PC-3 (cell line): ENCODE measurements at regions not wholly inside any gene's neighbourhood (a gene's known extent, or its start where the extent isn't known, plus 50 kb on each side); places are given as distances from the start of the nearest gene placed in this dataset.

Experiments
- ATAC-seq: fragments of 200-7000 bp; cut with Tn5 transposase; 2 replicates; pipeline ENCODE4 v1.9.1; 2020; ENCODE audit warnings: mild to moderate bottlenecking, moderate library complexity
- BruUV-seq: library from RNA; stranded (reverse); fragments of 400-500 nt; replicated peaks from 2 replicates; lab custom pipeline; 2021; lab: Mats Ljungman, UMichigan
- CTCF ChIA-PET: fragments of 300-600 bp; sonication (Branson Sonifier 250); formaldehyde crosslinking; loops from one replicate; lab custom pipeline; 2022; ENCODE audit warnings: antibody characterized with exemption; lab: Charles Lee
- POLR2A ChIA-PET: fragments of 300-600 bp; sonication (Branson Sonifier 250); formaldehyde crosslinking; loops from one replicate; lab custom pipeline; 2022; ENCODE audit warnings: antibody characterized with exemption; ENCODE audit not compliant: unreplicated experiment; lab: Charles Lee
- DNase-seq: peaks from one replicate; pipeline ENCODE4 v3.0.0-alpha.2; 2015
- H2AFZ ChIP-seq: fragments of 300-600 bp; sonication (generic); 2 replicates; pipeline ENCODE4 v1.6.0; 2016; ENCODE audit warnings: antibody characterized with exemption, low read length
- H3F3A ChIP-seq: fragments of 300-600 bp; sonication (generic); one replicate; pipeline ENCODE4 v1.6.0; 2017; ENCODE audit warnings: antibody characterized with exemption, low read length, control low read depth, mild to moderate bottlenecking; ENCODE audit not compliant: unreplicated experiment
- H3K27ac ChIP-seq: fragments of 300-600 bp; sonication (generic); 2 replicates; pipeline ENCODE4 v1.5.1; 2016; ENCODE audit warnings: mild to moderate bottlenecking, low read length
- H3K27me3 ChIP-seq: fragments of 300-600 bp; sonication (generic); 2 replicates; pipeline ENCODE4 v1.6.1; 2016; ENCODE audit warnings: low read length, mixed read lengths
- H3K36me3 ChIP-seq: fragments of 300-600 bp; sonication (generic); 2 replicates; pipeline ENCODE4 v1.6.1; 2016; ENCODE audit warnings: low read depth, mixed run types, low read length, mixed read lengths
- H3K4me1 ChIP-seq: fragments of 300-600 bp; sonication (generic); 2 replicates; pipeline ENCODE4 v1.5.1; 2016; ENCODE audit warnings: low read length; ENCODE audit not compliant: insufficient read depth
- H3K4me2 ChIP-seq: fragments of 300-600 bp; sonication (generic); 2 replicates; pipeline ENCODE4 v1.6.0; 2016; ENCODE audit warnings: low read length
- H3K4me3 ChIP-seq: fragments of 300-600 bp; sonication (generic); 2 replicates; pipeline ENCODE4 v1.5.1; 2016; ENCODE audit warnings: mild to moderate bottlenecking, low read length, mixed read lengths
- H3K79me2 ChIP-seq: fragments of 300-600 bp; sonication (generic); 2 replicates; pipeline ENCODE4 v1.6.1; 2017; ENCODE audit warnings: low read length, mixed read lengths
- H3K9ac ChIP-seq: fragments of 300-600 bp; sonication (generic); 2 replicates; pipeline ENCODE4 v1.6.0; 2016; ENCODE audit warnings: mild to moderate bottlenecking, low read length
- H3K9me2 ChIP-seq: fragments of 300-600 bp; sonication (generic); replicated peaks from 2 replicates; pipeline ENCODE4 v1.6.1; 2016; ENCODE audit warnings: mixed run types, low read length, mixed read lengths
- H3K9me3 ChIP-seq: fragments of 300-600 bp; sonication (generic); 2 replicates; pipeline ENCODE4 v1.6.1; 2016; ENCODE audit warnings: low read length, mixed read lengths
- H4K20me1 ChIP-seq: fragments of 300-600 bp; sonication (generic); 2 replicates; pipeline ENCODE4 v1.6.1; 2016; ENCODE audit warnings: low read length, mixed read lengths
- EZH2 ChIP-seq: fragments of 300-600 bp; sonication (generic); IDR thresholded peaks from one replicate; pipeline ENCODE4 v1.6.1; 2017; ENCODE audit warnings: antibody characterized with exemption, mild to moderate bottlenecking, low read length; ENCODE audit not compliant: unreplicated experiment
- EZH2phosphoT487 ChIP-seq: fragments of 300-600 bp; sonication (generic); IDR thresholded peaks from 2 replicates; pipeline ENCODE4 v1.6.1; 2018; ENCODE audit warnings: mild to moderate bottlenecking, antibody characterized with exemption, low read length, borderline replicate concordance
- intact Hi-C: fragments of 100-400 bp; cut with micrococcal nuclease; formaldehyde crosslinking; loops from 2 replicates; pipeline ENCODE4 v1.9.0; 2023
- TF ChIP-seq, protein P1 (sequence below): fragments of 300-600 bp; sonication (generic); conservative IDR thresholded peaks from 2 replicates; pipeline ENCODE4 v1.5.1; 2017; ENCODE audit warnings: antibody characterized with exemption, low read depth, mild to moderate bottlenecking, low read length

DNA sequence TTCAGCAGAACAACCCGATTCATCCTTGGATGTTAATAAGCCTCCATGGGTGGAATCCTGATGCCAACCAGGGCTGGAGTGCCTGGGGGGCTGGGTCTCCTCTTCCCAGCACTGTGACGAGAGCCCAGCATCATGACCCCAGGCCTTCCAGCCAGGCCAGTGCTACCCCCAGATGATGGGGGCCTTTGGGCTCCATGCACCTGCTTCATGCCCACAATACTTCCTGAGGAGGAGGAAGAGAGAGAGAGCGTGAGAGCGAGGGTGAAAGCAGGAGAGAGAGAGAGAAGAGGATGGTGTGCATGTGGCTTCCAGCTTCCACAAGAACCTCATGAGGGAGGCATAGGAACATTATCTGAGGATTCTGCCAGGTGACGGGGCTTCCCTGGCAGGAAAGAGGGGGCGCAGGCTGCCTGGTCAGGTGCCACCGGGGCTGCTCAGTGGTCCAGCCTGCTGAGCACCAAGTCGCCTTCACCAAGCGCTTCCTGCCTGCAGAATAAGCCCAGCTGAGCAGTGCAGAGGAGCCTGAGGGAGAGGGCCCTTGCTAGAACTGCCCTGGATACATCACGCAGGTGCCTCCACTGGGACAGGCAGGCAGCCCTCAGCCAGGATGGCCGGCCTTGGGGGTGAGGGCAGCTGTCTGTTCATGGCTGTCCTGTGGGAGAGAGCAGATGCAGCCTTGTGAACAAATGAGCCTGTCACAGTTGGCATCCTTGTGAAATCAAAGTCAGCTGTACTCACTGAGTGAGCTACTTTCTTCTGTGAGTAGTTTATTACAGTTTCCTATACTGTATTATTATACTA lies 243.3 kb upstream of the B3GAT1 start:
- peaks cover 19% of the 10 kb centered on the region for H3K9me3 ChIP-seq
- no TSS peak for BruUV-seq
- no peak overlapping the region for H2AFZ ChIP-seq
- DNase-seq (no peak), ATAC-seq (no peak)
- TF ChIP-seq EZH2phosphoT487 = no peak
- TF ChIP-seq, protein P1, sequence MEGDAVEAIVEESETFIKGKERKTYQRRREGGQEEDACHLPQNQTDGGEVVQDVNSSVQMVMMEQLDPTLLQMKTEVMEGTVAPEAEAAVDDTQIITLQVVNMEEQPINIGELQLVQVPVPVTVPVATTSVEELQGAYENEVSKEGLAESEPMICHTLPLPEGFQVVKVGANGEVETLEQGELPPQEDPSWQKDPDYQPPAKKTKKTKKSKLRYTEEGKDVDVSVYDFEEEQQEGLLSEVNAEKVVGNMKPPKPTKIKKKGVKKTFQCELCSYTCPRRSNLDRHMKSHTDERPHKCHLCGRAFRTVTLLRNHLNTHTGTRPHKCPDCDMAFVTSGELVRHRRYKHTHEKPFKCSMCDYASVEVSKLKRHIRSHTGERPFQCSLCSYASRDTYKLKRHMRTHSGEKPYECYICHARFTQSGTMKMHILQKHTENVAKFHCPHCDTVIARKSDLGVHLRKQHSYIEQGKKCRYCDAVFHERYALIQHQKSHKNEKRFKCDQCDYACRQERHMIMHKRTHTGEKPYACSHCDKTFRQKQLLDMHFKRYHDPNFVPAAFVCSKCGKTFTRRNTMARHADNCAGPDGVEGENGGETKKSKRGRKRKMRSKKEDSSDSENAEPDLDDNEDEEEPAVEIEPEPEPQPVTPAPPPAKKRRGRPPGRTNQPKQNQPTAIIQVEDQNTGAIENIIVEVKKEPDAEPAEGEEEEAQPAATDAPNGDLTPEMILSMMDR = no peak
- no peak for TF ChIP-seq EZH2
- H3K4me3 ChIP-seq = no peak overlapping the region
- H3K9me2 ChIP-seq = no peaks in the 10 kb centered on the region
- intact Hi-C loops = no loop called here
- H3K4me1 ChIP-seq = no peaks in the 10 kb centered on the region
- no peaks in the 10 kb centered on the region for H3K36me3 ChIP-seq
- no peak overlapping the region for H3K4me2 ChIP-seq
- H3K79me2 ChIP-seq = no peaks in the 10 kb centered on the region
- no peaks in the 10 kb centered on the region for H4K20me1 ChIP-seq
- H3K27me3 ChIP-seq = no peaks in the 10 kb centered on the region
- H3F3A ChIP-seq = no peaks in the 10 kb centered on the region
- ChIA-PET CTCF (no interaction called here), POLR2A (no interaction called here)
- no peak overlapping the region for H3K9ac ChIP-seq
- no peak overlapping the region for H3K27ac ChIP-seq

DNA sequence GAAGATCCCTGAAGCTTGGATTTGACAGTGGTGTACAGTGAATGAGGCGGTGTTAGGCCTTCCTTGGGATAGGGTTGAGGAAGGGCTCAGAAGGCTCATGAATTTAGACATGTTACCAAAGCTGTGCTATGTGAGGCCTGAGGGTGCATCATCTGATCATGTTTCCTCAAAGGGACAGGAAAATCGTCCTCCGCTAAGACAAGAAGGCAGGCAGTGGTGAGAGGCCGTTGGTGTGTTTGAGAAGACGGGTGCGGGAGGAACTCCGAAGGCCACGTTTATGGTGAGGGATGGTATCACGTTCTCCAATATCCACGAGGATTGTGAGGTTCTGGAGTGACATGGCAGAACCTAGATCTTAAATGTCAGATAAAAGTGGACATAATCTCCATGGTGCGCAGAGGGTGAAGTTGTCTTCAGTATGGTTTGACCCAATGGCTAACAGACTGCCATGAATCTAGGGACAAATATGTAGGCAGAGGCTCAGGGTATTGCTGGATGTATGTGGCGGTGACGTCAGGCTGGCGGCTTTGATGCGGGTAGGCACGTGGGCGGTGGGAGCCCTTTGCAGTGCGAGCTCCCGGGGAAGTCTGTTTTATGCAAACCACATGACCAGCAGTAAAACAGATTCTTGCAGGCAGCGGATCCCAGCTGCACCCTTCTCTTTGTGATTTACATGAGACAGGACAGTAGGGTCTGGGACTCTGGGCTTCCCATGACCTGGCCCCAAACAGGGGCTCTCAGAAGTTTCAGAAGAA lies 242.3 kb upstream of the B3GAT1 start:
- intact Hi-C loops = no loop called here
- TF ChIP-seq EZH2phosphoT487 = no peak
- TF ChIP-seq, protein P1 = no peak
- no peak for TF ChIP-seq EZH2
- BruUV-seq = no TSS peak
- Histone ChIP-seq H3K9me3 (peaks cover 19% of the 10 kb centered on the region), H3K27me3 (no peaks in the 10 kb centered on the region), H3K4me2 (no peak overlapping the region), H3K9me2 (no peaks in the 10 kb centered on the region), H3K4me1 (no peaks in the 10 kb centered on the region), H3K36me3 (no peaks in the 10 kb centered on the region), H3K9ac (no peak overlapping the region), H3F3A (no peaks in the 10 kb centered on the region), H4K20me1 (no peaks in the 10 kb centered on the region), H3K27ac (no peak overlapping the region), H2AFZ (no peak overlapping the region), H3K4me3 (no peak overlapping the region), H3K79me2 (no peaks in the 10 kb centered on the region)
- DNase-seq (no peak), ATAC-seq (no peak)
- POLR2A ChIA-PET = no interaction called here
- CTCF ChIA-PET = no interaction called here
